GM19023 (cell line): ENCODE measurements at regions not wholly inside any gene's neighbourhood (a gene's known extent, or its start where the extent isn't known, plus 50 kb on each side); places are given as distances from the start of the nearest gene placed in this dataset.
"Not testable (repeated sequence)": the region's sequence is repeated elsewhere in the genome, so short reads cannot be mapped to it uniquely, and the experiment has no call there.

Source experiments
- ATAC-seq: cut with Tn5 transposase; IDR thresholded peaks from one replicate; pipeline ENCODE4 v1.9.1; 2021; ENCODE audit warnings: mild to moderate bottlenecking, moderate library complexity; ENCODE audit not compliant: unreplicated experiment

DNA sequence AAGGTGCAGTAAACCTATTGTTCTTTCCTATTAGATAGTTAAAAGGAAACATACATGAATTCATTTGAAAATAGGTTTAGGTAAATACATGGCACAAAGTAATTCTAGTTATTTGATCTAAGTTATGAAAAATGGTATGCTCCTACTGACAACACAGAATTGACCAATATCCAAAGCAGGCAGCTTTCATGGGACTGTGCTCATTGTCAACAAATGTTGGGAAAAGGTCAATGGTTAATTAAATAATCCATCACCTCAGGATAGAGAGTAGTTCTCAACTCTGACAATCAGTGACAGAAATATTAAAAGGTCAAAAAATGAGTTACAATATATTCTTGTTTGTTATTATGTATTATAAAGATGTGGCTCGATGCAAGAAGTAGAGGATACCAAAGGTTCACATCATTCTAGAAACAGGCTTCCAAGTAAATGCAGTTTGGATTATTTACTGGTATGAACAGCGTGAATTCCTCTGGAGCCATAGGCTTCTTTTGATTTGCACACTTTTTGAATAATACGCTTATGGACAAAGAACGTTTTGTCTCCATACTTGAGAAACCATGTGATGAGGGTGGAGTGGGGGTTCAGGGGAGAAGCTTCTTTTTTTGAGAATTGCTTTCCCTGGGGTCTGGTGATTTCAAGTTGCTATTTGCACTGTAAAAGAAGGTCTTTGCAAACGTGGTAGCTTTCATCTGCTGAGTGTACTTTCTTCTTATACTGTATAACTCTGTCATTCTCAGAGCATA, 422.0 kb upstream of the ZEB2 start:
- ATAC-seq: no peak

DNA sequence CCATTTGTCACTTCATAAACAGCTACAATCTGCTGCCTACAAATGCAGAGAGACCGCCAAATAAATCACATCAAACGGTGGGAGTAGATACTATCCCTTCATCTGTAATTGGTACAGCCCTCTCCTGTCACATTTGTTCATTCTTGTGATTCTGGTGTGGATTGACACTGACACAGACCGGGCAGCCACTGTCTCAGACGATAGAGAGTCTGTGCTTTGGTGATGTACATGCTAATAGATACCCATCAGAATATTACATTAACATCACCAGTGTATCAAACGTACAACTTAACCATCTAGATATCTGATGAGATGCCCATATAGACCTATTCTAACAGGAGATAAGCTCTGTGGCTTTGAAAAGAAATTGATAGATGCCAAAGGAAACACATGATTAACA, 419.7 kb upstream of the ZEB2 start:
- ATAC-seq: no peak

DNA sequence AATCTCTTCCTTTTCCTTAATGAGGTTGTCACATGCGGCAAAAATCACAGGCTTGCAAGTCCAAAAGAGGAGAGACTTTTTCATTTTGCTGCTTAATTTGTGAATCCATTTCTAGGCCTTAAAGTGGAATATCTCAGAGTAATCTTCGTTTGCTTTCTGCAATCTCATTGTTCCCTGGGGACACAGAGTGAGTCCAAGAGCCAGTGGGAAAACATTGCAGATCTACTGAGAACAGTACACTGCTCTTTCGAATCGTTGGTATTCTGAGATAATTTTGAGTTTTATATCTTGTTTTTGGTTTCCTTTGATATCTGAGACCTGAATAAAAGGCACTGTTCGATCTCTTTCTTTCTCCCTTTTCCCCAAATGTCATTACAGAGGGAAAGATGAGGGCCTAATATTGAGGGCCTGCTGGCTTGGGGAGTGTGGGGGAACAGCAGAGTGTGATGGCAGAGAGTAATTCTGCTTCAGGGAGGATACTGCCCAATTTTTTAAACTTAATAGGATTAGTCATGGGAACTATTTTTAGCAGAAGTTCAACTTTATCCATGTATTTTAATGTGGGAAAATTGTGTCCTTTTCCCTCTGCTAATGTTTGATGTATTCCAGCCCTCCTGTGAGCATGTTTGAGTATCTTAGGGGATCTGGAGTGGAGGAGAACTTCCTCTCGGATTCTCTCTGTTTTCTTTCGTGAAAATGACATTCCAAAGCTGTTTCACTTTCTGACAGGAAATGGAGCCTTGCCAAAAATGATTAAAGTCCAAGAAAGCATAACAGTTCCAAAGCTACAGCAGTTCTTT, 418.2 kb upstream of the ZEB2 start:
- no peak for ATAC-seq

DNA sequence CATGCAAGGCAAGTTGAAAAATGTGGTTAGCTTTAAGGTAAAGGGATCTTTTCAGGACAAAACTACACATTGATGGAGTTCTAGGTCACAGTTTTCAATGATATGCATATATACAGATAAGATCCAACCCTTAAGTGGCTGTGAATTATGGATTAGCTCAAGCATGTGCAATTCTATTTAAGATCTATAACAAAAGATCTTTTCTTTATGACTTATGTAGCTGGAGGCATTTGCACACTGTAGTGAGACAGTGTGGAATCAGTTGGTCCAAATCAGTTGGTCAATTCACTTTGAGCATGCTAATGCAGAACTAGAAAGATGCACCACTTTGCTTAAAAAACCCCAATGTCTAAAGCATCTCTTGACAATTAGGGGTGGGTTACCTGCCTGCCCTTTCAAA, 417.1 kb upstream of the ZEB2 start:
- no peak for ATAC-seq

DNA sequence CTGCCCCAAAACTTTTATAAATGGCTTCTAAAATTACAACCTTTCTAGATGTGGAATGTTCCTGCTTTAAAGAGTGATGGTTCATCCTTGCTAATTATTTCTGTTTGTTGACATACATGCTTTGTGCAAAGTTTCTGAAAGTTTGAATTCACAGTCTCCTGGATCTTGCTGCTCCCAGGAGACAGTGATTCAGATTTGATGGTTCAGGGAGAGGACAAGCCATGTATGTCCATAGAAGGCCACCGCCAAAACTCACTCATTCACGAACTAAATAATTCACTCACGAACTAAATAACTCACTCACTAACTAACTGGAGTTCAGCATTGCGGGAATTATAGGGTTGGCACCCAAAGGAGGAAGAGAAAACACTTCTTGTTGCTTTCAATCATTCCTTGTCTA, 416.5 kb upstream of the ZEB2 start:
- ATAC-seq: no peak

- ATAC-seq: no peak
Measured at GRCh38 chr2:144935736-144936135, 415.8 kb upstream of the ZEB2 start.

- ATAC-seq: no peak
Measured at GRCh38 chr2:144935191-144935590, 415.3 kb upstream of the ZEB2 start.

DNA sequence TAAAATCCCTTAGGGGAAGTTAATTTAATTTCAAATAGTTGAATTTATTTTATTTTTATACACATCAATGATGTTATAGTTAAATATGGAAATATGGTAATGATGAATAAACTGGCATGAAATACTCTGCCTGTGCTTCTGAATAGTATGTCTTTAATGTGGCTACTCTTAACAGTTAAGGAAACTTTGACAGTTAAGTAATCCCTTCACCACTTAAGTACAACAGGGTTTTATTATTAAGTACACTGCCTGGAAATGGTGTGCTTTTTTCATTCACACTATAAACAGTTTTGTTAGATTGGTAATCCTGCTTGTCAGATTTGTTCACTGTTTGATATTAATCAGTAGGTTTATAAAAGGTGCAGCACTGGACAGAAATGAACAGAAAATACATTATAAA, 412.0 kb upstream of the ZEB2 start:
- ATAC-seq: no peak

DNA sequence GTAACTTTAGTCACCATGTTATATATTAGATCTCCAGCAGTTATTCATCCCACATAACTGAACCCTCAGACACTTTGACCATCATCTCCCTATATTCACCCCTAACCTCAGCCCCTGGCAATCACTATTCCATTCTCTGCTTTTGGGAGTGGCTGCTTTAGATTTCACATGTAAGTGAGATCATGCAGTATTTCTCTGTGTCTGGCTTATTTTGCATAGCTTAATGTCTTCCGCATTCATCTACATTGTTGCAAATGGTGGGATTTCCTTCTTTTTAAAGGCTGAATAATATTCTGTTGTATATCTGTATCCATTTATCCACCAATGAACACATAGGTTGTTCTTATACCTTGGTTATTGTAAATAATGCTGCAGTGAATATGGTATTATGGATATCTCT, 411.6 kb upstream of the ZEB2 start:
- no peak for ATAC-seq

DNA sequence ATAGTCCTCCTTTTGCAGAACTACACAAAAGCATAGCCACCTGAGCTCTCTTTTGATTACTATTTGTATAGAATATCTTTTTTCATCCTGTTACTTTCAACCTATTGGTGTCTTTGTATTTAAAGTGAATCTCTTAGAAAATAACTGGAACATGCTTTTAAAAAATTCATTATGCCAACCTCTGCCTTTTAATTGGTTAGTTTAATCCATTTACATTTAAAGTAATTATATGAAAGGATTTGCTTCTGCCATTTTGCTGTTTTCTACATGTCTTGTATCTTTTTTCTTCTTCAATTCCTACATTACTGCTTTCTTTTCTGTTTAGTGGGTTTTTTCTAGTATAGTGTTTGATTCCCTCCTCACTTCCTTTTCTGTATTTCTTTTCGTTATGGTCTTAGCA, 407.5 kb upstream of the ZEB2 start:
- no peak for ATAC-seq

- ATAC-seq: no peak
Measured at GRCh38 chr2:144925886-144926285, 406.0 kb upstream of the ZEB2 start.

GRCh38 chr2:144924827-144925226, 404.9 kb upstream of the ZEB2 start:
- ATAC-seq: no peak

- ATAC-seq: no peak
Measured at GRCh38 chr2:144922519-144922918, 402.6 kb upstream of the ZEB2 start.

DNA sequence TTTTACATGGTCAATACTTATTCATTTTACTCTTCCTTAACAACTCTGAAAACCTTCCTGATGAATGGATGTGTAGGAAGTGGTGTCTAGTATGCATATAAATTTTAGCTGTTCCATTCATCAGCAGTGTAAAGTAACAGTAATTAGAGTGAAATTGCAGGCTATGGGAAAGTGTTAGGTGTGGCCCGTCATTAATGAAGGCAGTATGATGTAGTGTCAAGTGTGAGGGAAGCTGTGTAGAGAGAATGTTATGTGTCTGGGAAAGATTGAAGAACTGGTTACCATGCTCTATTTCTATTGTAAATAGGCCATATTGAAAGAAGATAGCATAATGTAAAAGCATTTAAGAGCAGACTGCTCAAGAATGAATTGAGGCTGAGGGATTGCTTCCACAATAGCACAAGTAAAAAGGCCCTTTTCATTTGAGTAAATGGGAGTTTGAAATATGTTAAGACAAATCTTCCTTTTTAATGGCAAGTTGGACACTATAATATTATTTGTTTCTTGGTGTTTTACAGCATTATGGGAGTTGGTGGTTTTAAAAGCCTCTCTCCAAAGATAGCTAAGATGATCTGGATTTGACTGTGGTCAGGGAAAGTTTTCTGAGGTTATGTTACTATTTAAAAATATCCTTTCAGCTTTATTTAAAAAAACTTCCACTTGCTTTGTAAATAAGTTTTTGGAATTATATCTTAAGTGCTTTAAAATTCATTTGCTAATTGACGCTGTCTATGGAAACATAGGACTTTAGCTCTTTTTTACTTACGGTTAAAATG, 401.0 kb upstream of the ZEB2 start:
- ATAC-seq: no peak

DNA sequence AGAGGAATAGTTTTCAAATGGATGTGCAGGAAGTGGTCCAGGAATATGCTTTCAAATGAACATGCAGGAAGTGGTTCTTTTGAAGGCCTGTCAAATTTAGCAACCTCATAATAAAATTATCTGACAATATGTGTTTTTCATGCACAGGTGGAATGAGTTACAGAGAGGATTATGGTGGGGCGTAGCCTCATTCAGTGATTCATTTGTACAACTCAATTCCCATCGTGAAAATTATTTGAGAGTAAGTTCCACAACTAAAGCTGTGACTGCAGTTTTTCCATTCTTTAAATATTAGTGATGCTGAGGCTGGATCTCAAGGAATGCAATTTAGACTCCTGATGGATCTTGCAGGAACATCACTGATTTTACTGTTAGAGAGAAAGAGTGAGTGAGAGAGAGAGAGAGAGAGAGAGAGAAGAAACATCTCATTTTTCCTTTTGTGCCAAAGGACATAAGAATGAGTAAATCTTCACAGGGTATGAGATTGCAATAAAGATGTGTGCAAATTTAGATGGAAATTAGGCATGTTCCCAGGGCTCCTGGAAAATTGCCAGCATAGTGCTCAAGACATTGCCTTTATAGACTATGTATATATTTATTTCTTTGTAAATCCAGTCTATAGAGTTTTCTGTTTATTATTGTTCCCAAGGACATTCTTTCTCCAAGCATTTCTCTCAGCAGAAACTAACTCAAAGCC, 394.9 kb upstream of the ZEB2 start:
- no peak for ATAC-seq

DNA sequence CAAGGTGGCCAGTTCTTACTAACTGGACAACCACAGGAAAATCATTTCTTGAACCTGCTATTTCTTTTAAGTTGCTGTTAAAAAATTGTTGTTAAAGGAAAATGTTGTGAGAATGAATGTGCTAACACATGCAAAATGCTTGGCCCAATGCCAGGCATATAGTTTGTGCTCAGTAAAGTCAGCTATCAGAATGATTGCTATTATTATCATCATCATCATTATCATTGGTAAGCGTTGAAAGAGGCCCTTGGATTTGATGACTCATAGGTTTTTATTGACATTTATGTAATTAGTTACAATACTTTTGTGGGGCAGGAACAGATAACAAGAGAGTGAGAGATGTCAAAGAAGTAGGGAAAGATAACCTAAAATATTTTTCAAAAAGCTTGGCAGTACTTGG, 394.2 kb upstream of the ZEB2 start:
- no peak for ATAC-seq

- ATAC-seq: no peak
Measured at GRCh38 chr2:144912206-144912605, 392.3 kb upstream of the ZEB2 start.

DNA sequence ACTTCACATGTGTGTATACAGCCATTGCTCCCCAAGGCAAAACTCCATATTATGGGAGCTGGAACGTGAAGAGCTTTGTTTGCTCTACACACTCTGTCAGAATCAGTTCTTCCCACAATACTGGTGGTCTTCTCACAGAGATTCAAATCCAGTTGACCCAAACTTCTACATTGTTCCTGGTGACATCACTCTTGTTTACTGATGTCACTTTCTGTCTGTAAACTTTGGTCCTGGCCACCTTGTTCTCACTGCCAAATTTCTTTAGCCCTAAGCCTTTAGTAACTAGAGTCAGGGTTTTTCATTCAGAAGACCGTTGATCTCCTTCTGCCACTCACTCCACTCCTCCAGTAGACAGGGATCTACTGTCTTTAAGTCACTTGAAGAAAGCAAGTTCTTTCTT, 386.0 kb upstream of the ZEB2 start:
- ATAC-seq: no peak

DNA sequence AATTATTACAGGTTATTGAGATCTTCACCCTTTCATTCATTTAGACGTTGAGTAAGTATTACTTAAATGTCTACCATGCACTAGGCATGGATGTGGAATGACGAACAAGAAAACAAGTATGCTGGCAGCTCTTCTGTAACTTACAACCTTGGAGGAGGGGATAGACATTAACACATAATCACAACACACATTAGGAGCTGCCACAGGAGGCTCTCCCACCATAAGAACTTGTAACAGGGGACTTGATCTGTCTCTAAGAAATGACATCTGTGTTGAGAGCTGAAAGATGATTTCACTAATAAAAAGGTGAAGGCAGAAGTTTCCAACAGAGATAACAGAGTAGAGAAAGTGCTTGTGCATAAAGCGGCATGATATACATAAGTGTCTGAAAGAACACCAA, 384.7 kb upstream of the ZEB2 start:
- ATAC-seq: no peak

GRCh38 chr2:144903045-144903444, 383.1 kb upstream of the ZEB2 start:
- not testable (repeated sequence) for ATAC-seq

GRCh38 chr2:144901386-144901785, 381.5 kb upstream of the ZEB2 start:
- not testable (repeated sequence) for ATAC-seq
